Vagina (tissue), 2 donors: ENCODE measurements at regions not wholly inside any gene's neighbourhood (a gene's known extent, or its start where the extent isn't known, plus 50 kb on each side); places are given as distances from the start of the nearest gene placed in this dataset.

Source experiments
- POLR2A ChIP-seq, 2 donors: fragments of 450-650 bp; IDR thresholded peaks; one replicate each; pipeline ENCODE4 v1.6.1; 2017; ENCODE audit warnings: antibody characterized with exemption in 2 of 2, mild to moderate bottlenecking in 2 of 2, moderate library complexity in 2 of 2
- POLR2AphosphoS5 ChIP-seq, 2 donors: sonication (generic); formaldehyde crosslinking; IDR thresholded peaks; one replicate each; pipeline ENCODE4 v1.9.0; 2017; ENCODE audit warnings: antibody characterized with exemption in 2 of 2, mild to moderate bottlenecking in 2 of 2, low read depth in 1 of 2; ENCODE audit not compliant: insufficient read depth in 1 of 2
- TF ChIP-seq, protein P1 (sequence below), 3 experiments: fragments of 450-650 bp in 2 of 3; fragments of 200-600 bp in 1 of 3; sonication (generic) in 1 of 3; IDR thresholded peaks; one replicate each; pipeline ENCODE4 v1.5.1; 2017 to 2019; ENCODE audit warnings: antibody characterized with exemption in 3 of 3, mild to moderate bottlenecking in 2 of 3, moderate library complexity in 2 of 3

DNA sequence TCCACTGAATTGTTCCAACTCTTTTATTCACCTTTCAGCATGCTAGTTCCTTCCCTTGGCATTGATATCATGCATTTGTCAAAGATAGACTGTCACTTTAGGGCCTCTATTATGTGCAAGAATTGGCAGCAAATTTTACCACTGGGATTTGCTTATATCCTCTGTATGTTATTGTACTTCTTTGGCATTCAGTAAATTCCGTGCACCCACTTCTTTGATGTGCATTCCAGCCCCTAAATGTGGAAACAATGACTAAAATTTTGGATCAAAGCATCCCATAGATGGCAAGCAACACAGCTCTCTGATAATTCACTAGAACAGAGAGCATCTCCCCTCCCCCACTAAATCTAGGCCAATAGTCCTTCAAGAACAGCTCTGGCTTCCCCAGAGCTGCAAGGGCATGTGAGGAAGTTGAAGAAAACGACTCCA, 399.0 kb upstream of the HNRNPA3 start:
- TF ChIP-seq, protein P1, sequence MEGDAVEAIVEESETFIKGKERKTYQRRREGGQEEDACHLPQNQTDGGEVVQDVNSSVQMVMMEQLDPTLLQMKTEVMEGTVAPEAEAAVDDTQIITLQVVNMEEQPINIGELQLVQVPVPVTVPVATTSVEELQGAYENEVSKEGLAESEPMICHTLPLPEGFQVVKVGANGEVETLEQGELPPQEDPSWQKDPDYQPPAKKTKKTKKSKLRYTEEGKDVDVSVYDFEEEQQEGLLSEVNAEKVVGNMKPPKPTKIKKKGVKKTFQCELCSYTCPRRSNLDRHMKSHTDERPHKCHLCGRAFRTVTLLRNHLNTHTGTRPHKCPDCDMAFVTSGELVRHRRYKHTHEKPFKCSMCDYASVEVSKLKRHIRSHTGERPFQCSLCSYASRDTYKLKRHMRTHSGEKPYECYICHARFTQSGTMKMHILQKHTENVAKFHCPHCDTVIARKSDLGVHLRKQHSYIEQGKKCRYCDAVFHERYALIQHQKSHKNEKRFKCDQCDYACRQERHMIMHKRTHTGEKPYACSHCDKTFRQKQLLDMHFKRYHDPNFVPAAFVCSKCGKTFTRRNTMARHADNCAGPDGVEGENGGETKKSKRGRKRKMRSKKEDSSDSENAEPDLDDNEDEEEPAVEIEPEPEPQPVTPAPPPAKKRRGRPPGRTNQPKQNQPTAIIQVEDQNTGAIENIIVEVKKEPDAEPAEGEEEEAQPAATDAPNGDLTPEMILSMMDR (IDR thresholded peaks at IDR 0.05), result no peak
- TF ChIP-seq POLR2A (IDR thresholded peaks at IDR 0.05), result no peak
- no peak for TF ChIP-seq POLR2AphosphoS5 (IDR thresholded peaks at IDR 0.05; ENCODE audit: insufficient read depth in 1 of 2, low read depth in 1 of 2)
